ENCODE measurements at regions not wholly inside any gene's neighbourhood (a gene's known extent, or its start where the extent isn't known, plus 50 kb on each side); places are given as distances from the start of the nearest gene placed in this dataset.

DNA sequence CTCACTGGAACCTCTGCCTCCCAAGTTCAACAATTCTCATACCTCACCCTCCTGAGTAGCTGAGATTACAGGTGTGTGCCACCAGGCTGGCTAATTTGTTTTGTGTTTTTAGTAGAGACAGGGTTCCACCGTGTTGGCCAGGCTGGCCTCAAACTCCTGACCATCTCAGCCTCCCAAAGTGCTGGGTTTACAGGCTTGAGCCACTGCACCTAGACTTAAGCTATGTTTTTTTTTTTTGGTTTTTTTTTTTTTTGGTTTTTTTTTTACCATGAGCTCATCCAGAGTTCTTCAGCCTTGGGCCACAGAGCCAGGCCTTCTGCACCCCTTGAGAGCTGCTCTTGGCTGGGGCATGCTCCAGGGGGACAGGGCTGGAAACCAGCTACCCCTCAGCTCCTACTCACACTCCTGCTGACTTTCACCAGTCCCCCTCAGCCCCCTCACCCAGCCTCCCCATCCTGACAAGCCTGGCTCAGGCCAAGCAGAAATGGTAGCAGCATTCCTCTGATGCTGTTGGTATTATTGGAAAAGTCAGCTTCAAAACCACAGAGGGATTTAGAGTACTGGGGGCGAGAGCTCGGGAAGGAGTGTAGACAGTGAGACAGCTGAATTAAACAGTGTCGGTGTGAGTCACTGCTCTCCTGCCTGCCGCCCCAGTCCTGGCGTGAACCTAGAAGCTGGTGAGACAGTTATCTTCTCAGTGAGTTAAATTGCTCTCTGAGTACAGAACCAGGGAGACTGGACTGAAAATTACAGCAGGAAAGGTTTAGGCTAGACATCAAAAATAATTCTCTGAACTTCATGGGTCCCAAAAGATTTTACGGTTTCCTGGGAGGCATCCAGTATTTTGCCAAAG, 63.7 kb downstream of the NAV1 start:
- Mint-ChIP-seq H3K27me3 (ENCODE audit: low read depth in 3 of 3) (peaks cover 0 to 6% (median 0%) of the 10 kb centered on the region in 3 donors), H3K4me1 (peaks cover 14% of the 10 kb centered on the region), H3K9me3 (peaks cover 0 to 2% (median 0%) of the 10 kb centered on the region in 7 donors), H3K36me3 (no peaks in the 10 kb centered on the region), H3K27ac (no peak overlapping the region), H3K4me3 (no peak overlapping the region)
- Histone ChIP-seq H2AFZ (ENCODE audit: insufficient read depth, low read depth, low read length, poor library complexity, severe bottlenecking) (no peak overlapping the region), H3K36me3 (replicated peaks in 1 of 2; ENCODE audit: control insufficient read depth in 1 of 2, insufficient read depth in 2 of 2, low read length in 2 of 2) (no peaks in the 10 kb centered on the region), H3K9ac (ENCODE audit: insufficient read depth, low read length, poor library complexity, severe bottlenecking) (no peak overlapping the region), H3K9me3 (replicated peaks in 1 of 2; ENCODE audit: control insufficient read depth in 1 of 2, insufficient read depth in 1 of 2, low read length in 2 of 2) (no peaks in the 10 kb centered on the region), H3K27ac (ENCODE audit: low read depth in 1 of 2, low read length in 2 of 2) (no peak overlapping the region), H3K4me2 (replicated peaks; ENCODE audit: extremely low read depth, low read length, poor library complexity, severe bottlenecking) (no peak overlapping the region), H3K79me2 (ENCODE audit: insufficient read depth, low read length) (no peaks in the 10 kb centered on the region), H3K4me3 (replicated peaks in 1 of 3; ENCODE audit: low read depth in 2 of 3, low read length in 3 of 3) (no peak overlapping the region), H4K20me1 (ENCODE audit: insufficient read depth, low read length) (no peaks in the 10 kb centered on the region), H3K4me1 (ENCODE audit: control insufficient read depth in 1 of 2, insufficient read depth in 2 of 2, low read length in 2 of 2) (peaks cover 0 to 6% of the 10 kb centered on the region in 2 donors), H3K27me3 (ENCODE audit: control insufficient read depth in 2 of 2, insufficient read depth in 2 of 2, low read length in 2 of 2) (no peaks in the 10 kb centered on the region)
- intact Hi-C loops (cut with micrococcal nuclease), result no loop called here
- no peak for DNase-seq
- WGBS (ENCODE audit: insufficient coverage), result 94% methylated on average over 6 of the region's 7 CpGs
- TF ChIP-seq, protein P1, sequence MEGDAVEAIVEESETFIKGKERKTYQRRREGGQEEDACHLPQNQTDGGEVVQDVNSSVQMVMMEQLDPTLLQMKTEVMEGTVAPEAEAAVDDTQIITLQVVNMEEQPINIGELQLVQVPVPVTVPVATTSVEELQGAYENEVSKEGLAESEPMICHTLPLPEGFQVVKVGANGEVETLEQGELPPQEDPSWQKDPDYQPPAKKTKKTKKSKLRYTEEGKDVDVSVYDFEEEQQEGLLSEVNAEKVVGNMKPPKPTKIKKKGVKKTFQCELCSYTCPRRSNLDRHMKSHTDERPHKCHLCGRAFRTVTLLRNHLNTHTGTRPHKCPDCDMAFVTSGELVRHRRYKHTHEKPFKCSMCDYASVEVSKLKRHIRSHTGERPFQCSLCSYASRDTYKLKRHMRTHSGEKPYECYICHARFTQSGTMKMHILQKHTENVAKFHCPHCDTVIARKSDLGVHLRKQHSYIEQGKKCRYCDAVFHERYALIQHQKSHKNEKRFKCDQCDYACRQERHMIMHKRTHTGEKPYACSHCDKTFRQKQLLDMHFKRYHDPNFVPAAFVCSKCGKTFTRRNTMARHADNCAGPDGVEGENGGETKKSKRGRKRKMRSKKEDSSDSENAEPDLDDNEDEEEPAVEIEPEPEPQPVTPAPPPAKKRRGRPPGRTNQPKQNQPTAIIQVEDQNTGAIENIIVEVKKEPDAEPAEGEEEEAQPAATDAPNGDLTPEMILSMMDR (IDR thresholded peaks at IDR 0.05), result no peak

DNA sequence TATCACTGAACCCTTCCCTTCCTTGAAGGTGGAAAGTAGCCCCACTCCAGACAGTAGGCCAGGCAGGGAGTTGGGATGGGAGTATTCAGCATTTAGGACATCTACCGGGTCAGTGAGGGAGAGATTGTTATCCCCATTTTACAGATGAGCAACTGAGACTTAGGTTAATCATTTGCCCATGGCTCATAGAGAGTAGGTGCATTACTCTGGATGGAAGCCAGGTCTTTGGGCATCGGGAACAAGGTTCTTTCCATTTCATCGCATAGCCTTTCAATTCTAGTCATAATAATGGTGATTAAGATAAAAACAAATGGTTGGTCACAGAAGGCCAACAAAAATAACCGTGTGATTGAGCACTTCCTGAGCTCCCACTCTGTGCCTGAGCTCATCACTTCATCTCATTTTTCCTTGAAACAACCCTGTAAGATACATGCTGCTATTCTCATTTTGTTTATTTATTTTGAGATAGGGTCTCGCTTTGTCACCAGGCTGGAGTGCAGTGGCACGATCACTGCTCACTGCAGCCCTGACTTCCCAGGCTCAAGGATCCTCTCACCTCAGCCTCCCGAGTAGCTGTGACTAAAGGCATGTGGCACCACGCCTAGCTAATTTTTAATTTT, 64.8 kb downstream of the NAV1 start:
- no CpG with 5 or more reads among the region's 8 CpGs for WGBS (ENCODE audit: insufficient coverage)
- H3K79me2 ChIP-seq (ENCODE audit: insufficient read depth, low read length), result no peaks in the 10 kb centered on the region
- no peaks in the 10 kb centered on the region for H3K36me3 ChIP-seq (replicated peaks in 1 of 2; ENCODE audit: control insufficient read depth in 1 of 2, insufficient read depth in 2 of 2, low read length in 2 of 2)
- TF ChIP-seq, protein P1 (IDR thresholded peaks at IDR 0.05), result no peak
- no peak overlapping the region for H3K27ac Mint-ChIP-seq
- peaks cover 0 to 2% (median 0%) of the 10 kb centered on the region in 7 donors for H3K9me3 Mint-ChIP-seq
- H3K27me3 Mint-ChIP-seq (ENCODE audit: low read depth in 3 of 3), result peaks cover 0 to 4% (median 0%) of the 10 kb centered on the region in 3 donors
- no peak overlapping the region for H3K9ac ChIP-seq (ENCODE audit: insufficient read depth, low read length, poor library complexity, severe bottlenecking)
- no peaks in the 10 kb centered on the region for H3K27me3 ChIP-seq (ENCODE audit: control insufficient read depth in 2 of 2, insufficient read depth in 2 of 2, low read length in 2 of 2)
- no peak overlapping the region for H3K4me2 ChIP-seq (replicated peaks; ENCODE audit: extremely low read depth, low read length, poor library complexity, severe bottlenecking)
- H3K9me3 ChIP-seq (replicated peaks in 1 of 2; ENCODE audit: control insufficient read depth in 1 of 2, insufficient read depth in 1 of 2, low read length in 2 of 2), result no peaks in the 10 kb centered on the region
- H3K36me3 Mint-ChIP-seq, result no peaks in the 10 kb centered on the region
- no peak overlapping the region for H3K27ac ChIP-seq (ENCODE audit: low read depth in 1 of 2, low read length in 2 of 2)
- intact Hi-C loops (cut with micrococcal nuclease), result no loop called here
- H3K4me1 Mint-ChIP-seq, result peaks cover 12% of the 10 kb centered on the region
- no peak overlapping the region for H2AFZ ChIP-seq (ENCODE audit: insufficient read depth, low read depth, low read length, poor library complexity, severe bottlenecking)
- H3K4me3 Mint-ChIP-seq, result no peak overlapping the region
- H3K4me1 ChIP-seq (ENCODE audit: control insufficient read depth in 1 of 2, insufficient read depth in 2 of 2, low read length in 2 of 2), result peaks cover 0 to 4% of the 10 kb centered on the region in 2 donors
- H3K4me3 ChIP-seq (replicated peaks in 1 of 3; ENCODE audit: low read depth in 2 of 3, low read length in 3 of 3), result no peak overlapping the region
- no peaks in the 10 kb centered on the region for H4K20me1 ChIP-seq (ENCODE audit: insufficient read depth, low read length)
- no peak for DNase-seq

All from CD14-positive monocyte (primary cell).